Tibial nerve (tissue), 4 donors: ENCODE measurements at regions not wholly inside any gene's neighbourhood (a gene's known extent, or its start where the extent isn't known, plus 50 kb on each side); places are given as distances from the start of the nearest gene placed in this dataset.
"Not testable (repeated sequence)": the region's sequence is repeated elsewhere in the genome, so short reads cannot be mapped to it uniquely, and the experiment has no call there.

ENCODE experiments used
- DNase-seq, 2 donors: peaks; one replicate each; pipeline ENCODE4 v3.0.0-alpha.2; 2019; ENCODE audit warnings: low spot score in 2 of 2
- H3K27ac ChIP-seq, 4 donors: fragments of 200-600 bp; sonication (generic) in 3 of 4; one replicate each; pipeline ENCODE4 v1.5.1; 2017 to 2019; ENCODE audit warnings: mild to moderate bottlenecking in 1 of 4
- H3K27me3 ChIP-seq, 2 donors: fragments of 200-600 bp; sonication (generic) in 1 of 2; one replicate each; pipeline versions ENCODE4 v1.5.1 to v1.6.0; 2017 to 2019
- H3K36me3 ChIP-seq, 3 donors: fragments of 200-600 bp; sonication (generic); one replicate each; pipeline ENCODE4 v1.5.1; 2018 to 2019
- H3K4me1 ChIP-seq, 4 donors: fragments of 200-600 bp; sonication (generic) in 3 of 4; one replicate each; pipeline ENCODE4 v1.5.1; 2017 to 2019
- H3K4me3 ChIP-seq, 4 donors: fragments of 200-600 bp; sonication (generic) in 3 of 4; one replicate each; pipeline ENCODE4 v1.5.1; 2017 to 2019; ENCODE audit warnings: mild to moderate bottlenecking in 1 of 4, moderate library complexity in 1 of 4
- H3K9me3 ChIP-seq, 4 donors: fragments of 200-600 bp; sonication (generic) in 3 of 4; one replicate each; pipeline ENCODE4 v1.5.1; 2017 to 2019
- EP300 ChIP-seq, 2 donors: sonication (generic); formaldehyde crosslinking; IDR thresholded peaks; one replicate each; pipeline ENCODE4 v1.6.1; 2017; ENCODE audit warnings: antibody characterized with exemption in 2 of 2, mild to moderate bottlenecking in 1 of 2
- POLR2A ChIP-seq, 2 donors: fragments of 450-650 bp; IDR thresholded peaks; one replicate each; pipeline ENCODE4 v1.6.1; 2017; ENCODE audit warnings: antibody characterized with exemption in 2 of 2, mild to moderate bottlenecking in 2 of 2, moderate library complexity in 2 of 2
- WGBS, 2 donors: methylation state at CpG; one replicate each; pipeline ENCODE4 v1.1.5; 2018; 5-methylcytosine and 5-hydroxymethylcytosine counted together
- TF ChIP-seq, protein P1 (sequence below), 5 experiments: fragments of 200-600 bp in 3 of 5; fragments of 450-650 bp in 2 of 5; sonication (generic) in 3 of 5; IDR thresholded peaks; one replicate each; pipeline ENCODE4 v1.5.1; 2016 to 2019; ENCODE audit warnings: antibody characterized with exemption in 5 of 5, mild to moderate bottlenecking in 3 of 5, moderate library complexity in 2 of 5

- WGBS, 2 donors = 86% methylated on average over 1 of the region's 1 CpG
- not testable (repeated sequence) for H3K9me3 ChIP-seq, H3K36me3 ChIP-seq, DNase-seq, H3K4me1 ChIP-seq, H3K27me3 ChIP-seq, H3K27ac ChIP-seq, H3K4me3 ChIP-seq
Measured at GRCh38 chr5:20732223-20732622, 744.2 kb upstream of the CDH18 start.

- H3K4me1 ChIP-seq, DNase-seq, H3K9me3 ChIP-seq, H3K4me3 ChIP-seq, H3K27me3 ChIP-seq, H3K36me3 ChIP-seq, H3K27ac ChIP-seq: not testable (repeated sequence)
- 70 to 84% methylated on average over 3 of the region's 3 CpGs for WGBS, 2 donors
Measured at GRCh38 chr5:20721286-20721685, 733.3 kb upstream of the CDH18 start.

DNA sequence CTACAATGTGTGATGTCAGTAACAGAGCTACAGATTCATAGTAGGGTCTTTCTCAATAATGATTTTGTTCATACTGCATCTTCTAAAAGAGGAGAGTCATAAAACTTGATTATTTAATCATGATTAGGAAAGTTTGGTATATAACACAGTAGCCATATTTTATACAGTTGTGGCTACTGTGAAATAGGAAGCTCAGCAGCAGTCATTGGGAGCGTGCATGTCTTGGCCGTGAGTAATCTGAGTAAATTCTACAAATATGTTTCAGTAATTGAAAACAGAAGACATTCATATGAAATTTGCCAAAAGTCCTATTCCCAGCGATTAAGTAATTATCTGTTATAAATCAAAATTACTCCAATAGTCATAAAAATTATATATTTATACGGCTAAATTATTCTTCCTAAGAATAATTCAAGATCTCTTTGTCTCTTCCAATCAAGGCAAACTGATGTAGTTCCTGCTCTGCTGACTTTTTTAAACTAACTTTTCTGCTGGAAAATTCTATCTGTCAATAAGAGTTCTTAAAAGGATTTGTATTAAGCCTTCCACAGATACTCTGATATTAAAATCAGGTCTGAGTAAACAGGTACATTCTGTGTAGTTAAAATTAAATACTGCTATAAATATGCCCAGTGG, 723.6 kb upstream of the CDH18 start:
- H3K27ac ChIP-seq = not testable (repeated sequence)
- WGBS, 2 donors = 57 to 64% methylated on average over 4 of the region's 4 CpGs

GRCh38 chr5:20707634-20708033, 719.6 kb upstream of the CDH18 start:
- not testable (repeated sequence) for H3K4me3 ChIP-seq, H3K36me3 ChIP-seq, DNase-seq, H3K9me3 ChIP-seq, H3K27me3 ChIP-seq, H3K4me1 ChIP-seq, H3K27ac ChIP-seq
- WGBS, 2 donors = 65 to 73% methylated on average over 5 of the region's 5 CpGs

More for the DNA sequence above, 723.6 kb upstream of the CDH18 start:
- H3K9me3 ChIP-seq, H3K4me3 ChIP-seq, H3K27me3 ChIP-seq, H3K4me1 ChIP-seq, DNase-seq, H3K36me3 ChIP-seq: not testable (repeated sequence)

- no peaks in the 10 kb centered on the region for H3K4me1 ChIP-seq
- H3K36me3 ChIP-seq = no peaks in the 10 kb centered on the region
- no peak for DNase-seq
- H3K9me3 ChIP-seq = no peaks in the 10 kb centered on the region
- WGBS, 2 donors = 37 to 40% methylated on average over 2 of the region's 2 CpGs
- H3K4me3 ChIP-seq = no peak overlapping the region
- no peaks in the 10 kb centered on the region for H3K27me3 ChIP-seq
- TF ChIP-seq, protein P1, sequence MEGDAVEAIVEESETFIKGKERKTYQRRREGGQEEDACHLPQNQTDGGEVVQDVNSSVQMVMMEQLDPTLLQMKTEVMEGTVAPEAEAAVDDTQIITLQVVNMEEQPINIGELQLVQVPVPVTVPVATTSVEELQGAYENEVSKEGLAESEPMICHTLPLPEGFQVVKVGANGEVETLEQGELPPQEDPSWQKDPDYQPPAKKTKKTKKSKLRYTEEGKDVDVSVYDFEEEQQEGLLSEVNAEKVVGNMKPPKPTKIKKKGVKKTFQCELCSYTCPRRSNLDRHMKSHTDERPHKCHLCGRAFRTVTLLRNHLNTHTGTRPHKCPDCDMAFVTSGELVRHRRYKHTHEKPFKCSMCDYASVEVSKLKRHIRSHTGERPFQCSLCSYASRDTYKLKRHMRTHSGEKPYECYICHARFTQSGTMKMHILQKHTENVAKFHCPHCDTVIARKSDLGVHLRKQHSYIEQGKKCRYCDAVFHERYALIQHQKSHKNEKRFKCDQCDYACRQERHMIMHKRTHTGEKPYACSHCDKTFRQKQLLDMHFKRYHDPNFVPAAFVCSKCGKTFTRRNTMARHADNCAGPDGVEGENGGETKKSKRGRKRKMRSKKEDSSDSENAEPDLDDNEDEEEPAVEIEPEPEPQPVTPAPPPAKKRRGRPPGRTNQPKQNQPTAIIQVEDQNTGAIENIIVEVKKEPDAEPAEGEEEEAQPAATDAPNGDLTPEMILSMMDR (IDR thresholded peaks at IDR 0.05) = no peak
- no peak for TF ChIP-seq POLR2A (IDR thresholded peaks at IDR 0.05)
- TF ChIP-seq EP300 (IDR thresholded peaks at IDR 0.05) = no peak
- H3K27ac ChIP-seq = no peak overlapping the region
Measured at GRCh38 chr5:20694121-20694520, 706.1 kb upstream of the CDH18 start.

DNA sequence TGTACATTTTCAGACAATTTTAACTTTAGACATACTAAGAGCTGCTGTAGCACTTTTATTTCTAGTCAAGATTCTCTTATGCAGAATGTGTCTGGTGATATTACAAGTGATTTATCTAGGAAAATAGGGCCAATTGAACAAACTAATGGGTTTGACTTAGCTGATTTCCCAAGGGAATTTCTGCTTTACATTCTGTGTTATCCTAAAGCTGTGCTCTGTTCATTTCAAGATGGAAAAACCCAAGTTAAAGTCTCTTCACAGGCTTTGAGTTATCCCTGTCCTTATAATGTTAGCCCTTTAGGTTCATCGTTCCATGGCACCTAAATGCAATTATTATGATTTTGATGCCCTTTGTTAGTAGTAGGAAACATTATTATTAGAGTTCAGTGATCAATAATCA, 704.9 kb upstream of the CDH18 start:
- Histone ChIP-seq H3K27me3 (no peaks in the 10 kb centered on the region), H3K4me1 (no peaks in the 10 kb centered on the region), H3K27ac (no peak overlapping the region), H3K36me3 (no peaks in the 10 kb centered on the region), H3K4me3 (no peak overlapping the region), H3K9me3 (no peaks in the 10 kb centered on the region)
- DNase-seq = no peak
- TF ChIP-seq POLR2A (IDR thresholded peaks at IDR 0.05) (no peak), EP300 (IDR thresholded peaks at IDR 0.05) (no peak)
- TF ChIP-seq, protein P1 (IDR thresholded peaks at IDR 0.05) = no peak
- 88 to 92% methylated on average over 1 of the region's 1 CpG for WGBS, 2 donors

GRCh38 chr5:20683241-20683940, 695.4 kb upstream of the CDH18 start:
- no peak for TF ChIP-seq POLR2A (IDR thresholded peaks at IDR 0.05)
- TF ChIP-seq, protein P1 (IDR thresholded peaks at IDR 0.05) = no peak
- TF ChIP-seq EP300 (IDR thresholded peaks at IDR 0.05) = no peak
- H3K4me3 ChIP-seq = no peak overlapping the region
- H3K36me3 ChIP-seq = no peaks in the 10 kb centered on the region
- H3K27ac ChIP-seq = no peak overlapping the region
- no peaks in the 10 kb centered on the region for H3K9me3 ChIP-seq
- no peak for DNase-seq
- no peaks in the 10 kb centered on the region for H3K4me1 ChIP-seq
- 72 to 74% methylated on average over 5 of the region's 5 CpGs for WGBS, 2 donors
- H3K27me3 ChIP-seq = no peaks in the 10 kb centered on the region
